Esophagus muscularis mucosa (tissue), 3 donors: ENCODE measurements at regions not wholly inside any gene's neighbourhood (a gene's known extent, or its start where the extent isn't known, plus 50 kb on each side); places are given as distances from the start of the nearest gene placed in this dataset.

Source experiments
- POLR2A ChIP-seq: fragments of 450-650 bp; IDR thresholded peaks from one replicate; pipeline ENCODE4 v1.6.1; 2017; ENCODE audit warnings: antibody characterized with exemption, moderate library complexity, mild to moderate bottlenecking, low read depth
- POLR2AphosphoS5 ChIP-seq, 2 donors: sonication (generic); formaldehyde crosslinking; IDR thresholded peaks; one replicate each; pipeline ENCODE4 v1.6.1; 2017; ENCODE audit warnings: antibody characterized with exemption in 2 of 2
- TF ChIP-seq, protein P1 (sequence below), 3 experiments: fragments of 200-600 bp in 2 of 3; fragments of 450-650 bp in 1 of 3; sonication (generic) in 2 of 3; IDR thresholded peaks; one replicate each; pipeline ENCODE4 v1.5.1; 2017 to 2019; ENCODE audit warnings: antibody characterized with exemption in 3 of 3, mild to moderate bottlenecking in 2 of 3, moderate library complexity in 1 of 3

DNA sequence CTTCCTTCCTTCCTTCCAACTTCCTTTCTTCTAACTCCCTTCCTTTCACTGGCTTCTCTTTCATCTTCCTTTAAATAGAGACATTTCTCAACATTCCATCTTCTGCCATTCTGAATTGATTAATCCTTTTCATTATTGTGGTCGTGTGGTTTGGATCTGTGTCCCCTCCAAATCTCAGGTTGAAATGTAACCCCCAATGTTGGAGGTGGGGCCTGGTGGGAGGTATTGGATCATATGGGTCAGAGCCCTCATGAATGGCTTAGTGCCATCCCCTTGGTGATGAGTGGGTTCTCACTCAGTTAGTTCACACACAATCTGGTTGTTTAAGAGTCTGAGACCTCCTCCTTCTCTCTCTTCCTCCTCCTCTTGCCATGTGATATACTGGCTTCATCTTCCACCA is 130.9 kb upstream of the SV2C start:
- TF ChIP-seq, protein P1, sequence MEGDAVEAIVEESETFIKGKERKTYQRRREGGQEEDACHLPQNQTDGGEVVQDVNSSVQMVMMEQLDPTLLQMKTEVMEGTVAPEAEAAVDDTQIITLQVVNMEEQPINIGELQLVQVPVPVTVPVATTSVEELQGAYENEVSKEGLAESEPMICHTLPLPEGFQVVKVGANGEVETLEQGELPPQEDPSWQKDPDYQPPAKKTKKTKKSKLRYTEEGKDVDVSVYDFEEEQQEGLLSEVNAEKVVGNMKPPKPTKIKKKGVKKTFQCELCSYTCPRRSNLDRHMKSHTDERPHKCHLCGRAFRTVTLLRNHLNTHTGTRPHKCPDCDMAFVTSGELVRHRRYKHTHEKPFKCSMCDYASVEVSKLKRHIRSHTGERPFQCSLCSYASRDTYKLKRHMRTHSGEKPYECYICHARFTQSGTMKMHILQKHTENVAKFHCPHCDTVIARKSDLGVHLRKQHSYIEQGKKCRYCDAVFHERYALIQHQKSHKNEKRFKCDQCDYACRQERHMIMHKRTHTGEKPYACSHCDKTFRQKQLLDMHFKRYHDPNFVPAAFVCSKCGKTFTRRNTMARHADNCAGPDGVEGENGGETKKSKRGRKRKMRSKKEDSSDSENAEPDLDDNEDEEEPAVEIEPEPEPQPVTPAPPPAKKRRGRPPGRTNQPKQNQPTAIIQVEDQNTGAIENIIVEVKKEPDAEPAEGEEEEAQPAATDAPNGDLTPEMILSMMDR (IDR thresholded peaks at IDR 0.05) = no peak
- no peak for TF ChIP-seq POLR2A
- TF ChIP-seq POLR2AphosphoS5 (IDR thresholded peaks at IDR 0.05) = no peak
